Left renal cortex interstitium (tissue), 4 donors: ENCODE measurements at regions not wholly inside any gene's neighbourhood (a gene's known extent, or its start where the extent isn't known, plus 50 kb on each side); places are given as distances from the start of the nearest gene placed in this dataset.

Source experiments
- DNase-seq, 4 donors: peaks; one replicate each; pipeline ENCODE4 v3.0.0-alpha.2; 2013; ENCODE audit warnings: low read depth in 4 of 4, low spot score in 2 of 4, missing footprints in 1 of 4

- DNase-seq = no peak
These were observed 96.4 kb downstream of the BANF2 start for GRCh38 chr20:17796091-17796563.

GRCh38 chr20:17795501-17796071 is 95.8 kb downstream of the BANF2 start:
- no peak for DNase-seq

- DNase-seq = no peak
These were observed 95.2 kb downstream of the BANF2 start for GRCh38 chr20:17795003-17795402.

GRCh38 chr20:17794400-17794799 is 94.6 kb downstream of the BANF2 start:
- DNase-seq = no peak

- no peak for DNase-seq
These were observed 94.2 kb downstream of the BANF2 start for GRCh38 chr20:17793986-17794385.

GRCh38 chr20:17790296-17790695 is 90.5 kb downstream of the BANF2 start:
- no peak for DNase-seq

- no peak for DNase-seq
These were observed 88.0 kb downstream of the BANF2 start for GRCh38 chr20:17787816-17788215.

- no peak for DNase-seq
These were observed 86.5 kb downstream of the BANF2 start for GRCh38 chr20:17786221-17786718.
